GM12878 (cell line): ENCODE measurements at regions not wholly inside any gene's neighbourhood (a gene's known extent, or its start where the extent isn't known, plus 50 kb on each side); places are given as distances from the start of the nearest gene placed in this dataset.

Experiments
- ATF7 ChIP-seq: fragments of 450-650 bp; IDR thresholded peaks from 2 replicates; pipeline ENCODE4 v1.6.1; 2016; ENCODE audit warnings: low read depth, mild to moderate bottlenecking
- CHD2 ChIP-seq: IDR thresholded peaks from 2 replicates; pipeline ENCODE4 v1.6.1; 2011; ENCODE audit warnings: low read depth, low read length, improper control_type of control experiment, borderline replicate concordance
- CTCF ChIP-seq, 3 experiments: IDR thresholded peaks in 2 of 3; conservative IDR thresholded peaks in 1 of 3; 2 replicates each; pipeline ENCODE4 v1.5.1; 2011; ENCODE audit warnings: low read depth in 3 of 3, low read length in 3 of 3, mild to moderate bottlenecking in 3 of 3, control low read depth in 2 of 3, moderate library complexity in 2 of 3, inconsistent platforms in 1 of 3, mixed read lengths in 1 of 3; ENCODE audit not compliant: control insufficient read depth in 2 of 3, insufficient read depth in 1 of 3; ENCODE audit errors: extremely low read depth in 1 of 3
- IRF4 ChIP-seq: IDR thresholded peaks from 2 replicates; pipeline ENCODE4 v1.6.1; 2011; ENCODE audit warnings: low read depth, low read length
- KLF5 ChIP-seq: fragments of 450-650 bp; IDR thresholded peaks from 2 replicates; pipeline ENCODE4 v1.6.1; 2014; ENCODE audit warnings: mild to moderate bottlenecking; ENCODE audit not compliant: partially characterized antibody
- MLLT1 ChIP-seq: fragments of 450-650 bp; IDR thresholded peaks from 2 replicates; pipeline ENCODE4 v1.6.1; 2016; ENCODE audit warnings: mild to moderate bottlenecking
- MYB ChIP-seq: fragments of 150-350 bp; IDR thresholded peaks from 2 replicates; pipeline ENCODE4 v1.6.1; 2014; ENCODE audit warnings: mild to moderate bottlenecking, low read depth, low read length, borderline replicate concordance
- PAX8 ChIP-seq: fragments of 450-650 bp; IDR thresholded peaks from 2 replicates; pipeline ENCODE4 v1.6.1; 2017; ENCODE audit warnings: mild to moderate bottlenecking, moderate library complexity
- POLR2AphosphoS5 ChIP-seq: IDR thresholded peaks from 2 replicates; pipeline ENCODE4 v1.6.1; 2011; ENCODE audit warnings: mild to moderate bottlenecking, low read length, inconsistent platforms
- RAD21 ChIP-seq: IDR thresholded peaks from 2 replicates; pipeline ENCODE4 v1.6.1; 2011; ENCODE audit warnings: mild to moderate bottlenecking, low read depth, low read length, moderate library complexity; ENCODE audit not compliant: insufficient read depth
- SIN3A ChIP-seq: IDR thresholded peaks from 2 replicates; pipeline ENCODE4 v1.6.1; 2012; ENCODE audit warnings: low read depth, low read length, improper control_type of control experiment
- SMAD5 ChIP-seq: IDR thresholded peaks from 2 replicates; pipeline ENCODE4 v1.6.1; 2016; ENCODE audit warnings: antibody characterized with exemption, low read depth
- SUPT20H ChIP-seq: IDR thresholded peaks from 2 replicates; pipeline ENCODE4 v1.6.1; 2011; ENCODE audit warnings: low read depth, mild to moderate bottlenecking, low read length, moderate library complexity, borderline replicate concordance; ENCODE audit not compliant: control insufficient read depth
- TCF12 ChIP-seq: IDR thresholded peaks from 2 replicates; pipeline ENCODE4 v1.6.1; 2011; ENCODE audit warnings: low read depth, mild to moderate bottlenecking, low read length
- ZBTB40 ChIP-seq: fragments of 450-650 bp; IDR thresholded peaks from 2 replicates; pipeline ENCODE4 v1.6.1; 2016; ENCODE audit warnings: mild to moderate bottlenecking, moderate library complexity, borderline replicate concordance
- ZNF24 ChIP-seq: fragments of 450-650 bp; IDR thresholded peaks from 2 replicates; pipeline ENCODE4 v1.6.1; 2017; ENCODE audit warnings: antibody characterized with exemption, mild to moderate bottlenecking
- ZNF274 ChIP-seq: IDR thresholded peaks from one replicate; pipeline ENCODE4 v1.8.0; 2011; ENCODE audit not compliant: insufficient read length, insufficient read depth
- ZNF687 ChIP-seq: fragments of 450-650 bp; IDR thresholded peaks from 2 replicates; pipeline ENCODE4 v1.6.1; 2017; ENCODE audit warnings: mild to moderate bottlenecking, moderate library complexity
- ZSCAN29 ChIP-seq: fragments of 450-650 bp; IDR thresholded peaks from 2 replicates; pipeline ENCODE4 v1.6.1; 2017; ENCODE audit warnings: mild to moderate bottlenecking, moderate library complexity

GRCh38 chr1:235015291-235015985 is 113.2 kb downstream of the TOMM20 start (continued):
- 0 out of 2 replicates have a peak, but pooled peaks have one; percentile 80 for TF ChIP-seq MYB
- TF ChIP-seq CTCF (IDR thresholded peaks at IDR 0.05 in 2 of 3, conservative IDR thresholded peaks at IDR 0.05 in 1 of 3; ENCODE audit: control insufficient read depth in 2 of 3, extremely low read depth in 1 of 3, insufficient read depth in 1 of 3, low read depth in 3 of 3, low read length in 3 of 3), result no peak
- TF ChIP-seq ZNF24, result peak; percentile 21; the same call in 1 of the 2 replicates
- peak; percentile 91 for TF ChIP-seq IRF4
- TF ChIP-seq PAX8, result no peak
- TF ChIP-seq POLR2AphosphoS5, result peak; percentile 57
- TF ChIP-seq SUPT20H, result no peak
- TF ChIP-seq SMAD5, result no peak
- TF ChIP-seq ZNF274, result no peak
- TF ChIP-seq KLF5, result peak; percentile 42
- peak; percentile 82 for TF ChIP-seq ATF7
- TF ChIP-seq TCF12, result peak; percentile 90
- TF ChIP-seq ZNF687, result peak; percentile 21
- no peak for TF ChIP-seq ZBTB40
- TF ChIP-seq ZSCAN29, result no peak
- no peak for TF ChIP-seq SIN3A
- peak; percentile 18; the same call in 1 of the 2 replicates for TF ChIP-seq RAD21
- peak; percentile 80; the same call in 1 of the 2 replicates for TF ChIP-seq CHD2
- peak; percentile 94 for TF ChIP-seq MLLT1
